GM12892 (cell line): ENCODE measurements at regions not wholly inside any gene's neighbourhood (a gene's known extent, or its start where the extent isn't known, plus 50 kb on each side); places are given as distances from the start of the nearest gene placed in this dataset.

Experiments
- DNase-seq: peaks from one replicate; pipeline ENCODE4 v3.0.0; 2011; ENCODE audit not compliant: insufficient read length
- FAIRE-seq: peaks from 2 replicates; lab custom pipeline; 2011; peaks lifted over from hg19 to GRCh38; lab: Jason Lieb, UNC
- POLR2A ChIP-seq: IDR thresholded peaks from 2 replicates; pipeline ENCODE4 v1.6.1; 2011; ENCODE audit warnings: low read depth, low read length, control low read depth
- POLR2AphosphoS5 ChIP-seq: IDR thresholded peaks from 2 replicates; pipeline ENCODE4 v1.6.1; 2011; ENCODE audit warnings: low read depth, low read length, control low read depth
- TAF1 ChIP-seq: IDR thresholded peaks from 2 replicates; pipeline ENCODE4 v1.6.1; 2011; ENCODE audit warnings: low read depth, mild to moderate bottlenecking, control low read depth, low read length, borderline replicate concordance

- FAIRE-seq (no peak), DNase-seq (no peak)
- TF ChIP-seq POLR2A (no peak), TAF1 (no peak), POLR2AphosphoS5 (no peak)
Measured at GRCh38 chr2:204012072-204012653, 75.6 kb downstream of the ICOS start.

GRCh38 chr2:204015118-204015843 lies 78.7 kb downstream of the ICOS start:
- TF ChIP-seq POLR2A: no peak
- TF ChIP-seq TAF1: no peak
- TF ChIP-seq POLR2AphosphoS5: no peak
- FAIRE-seq: no peak
- DNase-seq: no peak

- DNase-seq (no peak), FAIRE-seq (no peak)
- TF ChIP-seq TAF1 (no peak), POLR2A (no peak), POLR2AphosphoS5 (no peak)
Measured at GRCh38 chr2:204018717-204019116, 82.2 kb downstream of the ICOS start.

DNA sequence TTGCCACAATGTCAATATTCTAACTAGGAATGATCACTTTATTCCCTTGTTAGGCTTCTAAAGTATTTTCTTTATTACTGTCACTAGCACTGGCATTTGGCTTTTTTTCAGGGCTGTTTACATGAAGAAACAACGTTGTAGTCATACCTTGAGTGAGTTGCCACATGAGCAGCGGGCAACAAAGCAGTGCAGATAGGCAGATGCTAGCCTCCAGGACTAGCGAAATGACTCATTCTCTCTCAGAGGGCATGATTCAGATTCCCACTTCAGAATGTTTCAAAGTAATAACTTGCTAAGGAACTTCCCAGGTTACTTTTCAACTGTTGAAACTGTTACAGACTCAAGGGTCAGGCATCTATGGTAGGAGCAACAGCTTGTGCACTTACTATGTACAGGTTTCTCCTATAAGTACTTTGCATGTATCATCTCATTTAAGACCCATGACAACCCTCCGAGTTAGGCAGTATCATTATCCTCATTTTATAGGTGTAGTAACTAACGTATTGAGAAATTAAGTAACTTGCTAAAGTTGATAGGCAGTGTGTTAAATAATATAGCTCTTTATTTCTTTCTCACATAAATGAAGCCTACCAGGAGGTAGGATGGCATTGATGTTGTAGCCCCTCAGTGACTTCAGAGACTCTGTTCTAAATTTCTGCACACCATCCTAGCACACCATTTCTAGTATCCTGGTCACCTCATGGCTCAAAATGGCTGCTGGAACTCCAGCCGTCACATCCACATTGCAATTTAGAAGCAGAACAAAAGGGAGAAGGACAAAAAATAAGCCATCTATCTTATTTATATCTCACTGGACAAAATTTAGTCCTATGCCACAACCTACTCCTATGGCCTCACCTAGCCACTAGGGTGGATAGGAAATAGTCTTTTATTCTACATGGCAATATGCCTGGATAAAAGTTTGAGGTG lies 83.3 kb downstream of the ICOS start:
- no peak for DNase-seq
- TF ChIP-seq POLR2AphosphoS5 (no peak), TAF1 (no peak), POLR2A (no peak)
- no peak for FAIRE-seq

DNA sequence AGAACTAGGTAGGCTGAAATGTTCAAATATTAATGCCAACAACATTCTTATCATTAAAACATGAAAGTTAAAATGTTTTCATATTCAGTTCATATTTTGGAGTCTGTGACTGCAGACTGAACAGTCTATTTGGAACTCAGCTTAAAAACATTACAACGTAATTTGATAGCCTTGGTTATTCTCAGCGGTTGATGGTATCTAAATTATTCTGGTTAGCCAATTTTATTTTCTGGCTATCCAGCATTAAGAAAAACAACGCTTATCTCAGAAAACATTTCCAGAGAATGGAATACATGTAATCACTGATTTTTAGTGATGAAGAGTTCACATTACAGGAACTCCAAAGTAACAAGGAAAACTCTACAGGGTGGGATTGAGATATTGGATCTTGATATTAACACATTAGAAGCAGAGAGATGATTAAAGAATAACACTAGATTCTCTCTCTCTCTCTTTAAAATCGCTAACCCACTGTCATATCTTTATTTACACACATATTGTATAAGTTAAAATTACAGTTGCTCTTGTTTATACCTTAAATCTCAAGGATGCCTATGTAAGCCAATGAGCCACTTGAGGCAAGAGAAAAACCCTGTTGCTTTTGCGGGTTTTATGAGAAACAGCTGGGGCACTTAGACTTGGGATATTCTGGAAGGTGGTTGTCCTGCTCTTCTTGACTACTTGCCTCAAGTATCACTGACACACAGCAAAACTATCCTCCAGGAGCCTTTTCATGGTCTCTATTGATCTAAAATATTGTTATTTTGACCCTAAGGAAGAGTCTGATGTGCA lies 84.9 kb downstream of the ICOS start:
- no peak for FAIRE-seq
- TF ChIP-seq POLR2A (no peak), POLR2AphosphoS5 (no peak), TAF1 (no peak)

DNA sequence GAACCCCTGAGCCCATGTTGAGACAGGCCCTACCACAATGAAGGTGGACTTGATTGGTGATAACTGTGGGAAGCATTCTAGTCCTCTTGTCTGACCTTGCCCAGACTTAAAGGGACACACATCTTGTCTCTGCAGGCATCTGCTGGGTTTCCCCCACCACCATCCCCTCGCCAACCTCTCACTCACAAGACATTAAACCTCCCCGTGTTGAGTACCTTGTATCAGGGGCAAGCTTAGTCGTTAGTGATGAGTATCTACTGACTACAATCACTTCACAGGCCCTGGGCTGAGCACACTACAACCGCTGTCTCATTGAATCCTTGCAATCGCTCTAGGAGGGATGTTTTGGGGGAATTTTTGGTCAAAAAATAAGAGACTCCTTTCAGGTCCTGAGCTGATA lies 86.0 kb downstream of the ICOS start:
- peak; percentile 38 for FAIRE-seq
- TF ChIP-seq POLR2A (no peak), TAF1 (no peak), POLR2AphosphoS5 (no peak)
- DNase-seq: no peak

More for the DNA sequence above, 84.9 kb downstream of the ICOS start:
- no peak for DNase-seq

DNA sequence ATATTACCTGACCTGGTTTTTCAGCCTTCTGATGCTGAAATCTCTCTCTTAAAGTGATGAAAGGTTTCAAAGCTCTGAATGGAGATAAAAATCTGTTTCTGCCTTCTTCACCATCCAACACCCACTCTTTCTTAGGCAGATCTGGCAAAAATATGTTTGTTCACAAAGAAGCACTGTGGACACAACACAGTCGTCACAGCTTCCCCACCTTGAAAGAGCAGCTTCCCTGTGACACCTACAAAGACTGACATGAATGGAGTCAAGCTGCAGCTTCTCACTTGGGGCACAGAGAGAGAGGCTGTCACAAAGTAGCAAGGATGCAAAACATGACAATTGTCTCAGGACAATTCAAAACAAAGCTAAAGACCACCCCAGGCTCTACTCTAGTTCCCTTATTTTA lies 86.5 kb downstream of the ICOS start:
- DNase-seq (no peak), FAIRE-seq (no peak)
- no peak for TF ChIP-seq TAF1

GRCh38 chr2:204024503-204024902 lies 87.9 kb downstream of the ICOS start:
- DNase-seq (no peak), FAIRE-seq (peak; percentile 58)
- no peak for TF ChIP-seq POLR2A
- no peak for TF ChIP-seq POLR2AphosphoS5
- TF ChIP-seq TAF1: no peak

GRCh38 chr2:204024906-204025475 lies 88.4 kb downstream of the ICOS start:
- FAIRE-seq (no peak), DNase-seq (no peak)
- TF ChIP-seq POLR2A (no peak), TAF1 (no peak), POLR2AphosphoS5 (no peak)

DNA sequence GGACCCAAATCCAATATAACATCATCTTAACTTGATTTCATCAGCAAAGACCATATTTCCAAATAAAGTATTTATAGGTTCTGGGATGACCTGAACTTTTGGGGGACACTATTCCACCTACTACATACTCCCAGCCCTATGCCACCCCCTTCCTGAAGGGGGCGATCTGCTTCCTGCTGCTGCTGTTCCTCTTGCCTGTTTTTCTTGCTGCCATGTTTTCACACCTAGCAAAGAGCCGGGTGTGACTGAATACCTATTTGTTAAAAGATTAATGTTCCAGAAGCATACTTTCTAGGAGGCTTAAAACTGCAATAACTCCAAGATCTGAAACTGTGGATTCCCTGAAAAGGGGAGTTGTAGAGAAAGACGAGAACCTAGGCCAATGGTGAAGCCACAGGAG lies 89.7 kb downstream of the ICOS start:
- DNase-seq (no peak), FAIRE-seq (peak; percentile 70)
- TF ChIP-seq TAF1 (no peak), POLR2A (no peak), POLR2AphosphoS5 (no peak)

- no peak for DNase-seq
Measured at GRCh38 chr2:204027091-204027490, 90.5 kb downstream of the ICOS start.

DNA sequence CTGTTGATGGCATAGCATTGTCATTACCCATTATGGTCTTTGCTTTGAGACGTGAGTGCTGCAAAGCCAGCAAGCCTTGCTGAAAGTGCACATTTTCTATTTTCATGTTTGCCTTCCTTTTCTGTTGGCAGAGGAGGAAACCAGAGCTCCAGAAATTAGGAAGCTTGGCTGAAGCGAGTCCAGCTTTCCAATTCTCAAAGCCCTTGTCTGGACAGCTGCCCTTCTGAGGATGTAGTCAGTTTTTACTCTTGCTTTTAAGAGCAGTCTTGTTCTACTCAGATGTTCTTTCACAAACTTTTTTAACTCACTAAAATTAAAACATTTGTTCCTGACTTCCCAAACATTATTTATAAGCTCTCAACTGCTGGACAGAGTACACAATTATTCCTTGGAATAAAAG lies 93.8 kb downstream of the ICOS start:
- FAIRE-seq: no peak
- DNase-seq: no peak
- no peak for TF ChIP-seq TAF1
- no peak for TF ChIP-seq POLR2A
- TF ChIP-seq POLR2AphosphoS5: no peak

More at GRCh38 chr2:204027091-204027490, 90.5 kb downstream of the ICOS start:
- peak; percentile 71 for FAIRE-seq
- TF ChIP-seq POLR2A (no peak), POLR2AphosphoS5 (no peak), TAF1 (no peak)
